GM23338 (cell line): ENCODE measurements at regions not wholly inside any gene's neighbourhood (a gene's known extent, or its start where the extent isn't known, plus 50 kb on each side); places are given as distances from the start of the nearest gene placed in this dataset.

ENCODE experiments used
- CREB1 ChIP-seq: fragments of 250-450 bp; sonication (Bioruptor Pico); IDR thresholded peaks from 2 replicates; pipeline ENCODE4 v1.5.0; 2020; ENCODE audit warnings: low read depth, mild to moderate bottlenecking, moderate library complexity
- EZH2 ChIP-seq: fragments of 200-600 bp; sonication (generic); IDR thresholded peaks from one replicate; pipeline ENCODE4 v1.8.0; 2017; ENCODE audit warnings: antibody characterized with exemption, mild to moderate bottlenecking, low read depth; ENCODE audit not compliant: unreplicated experiment
- EZH2phosphoT487 ChIP-seq: fragments of 200-600 bp; sonication (generic); IDR thresholded peaks from one replicate; pipeline ENCODE4 v1.8.1; 2018; ENCODE audit warnings: antibody characterized with exemption; ENCODE audit not compliant: unreplicated experiment
- JUNB ChIP-seq: IDR thresholded peaks from one replicate; pipeline ENCODE4 v1.6.1; 2016; ENCODE audit warnings: antibody characterized with exemption; ENCODE audit not compliant: unreplicated experiment
- REST ChIP-seq: IDR thresholded peaks from one replicate; pipeline ENCODE4 v1.6.1; 2018; ENCODE audit warnings: antibody characterized with exemption; ENCODE audit not compliant: unreplicated experiment
- ZNF331 ChIP-seq: fragments of 250-450 bp; sonication (Bioruptor Pico); IDR thresholded peaks from 2 replicates; pipeline ENCODE4 v1.5.0; 2020; ENCODE audit warnings: low read depth, mild to moderate bottlenecking, moderate library complexity
- TF ChIP-seq, protein P1 (sequence below): fragments of 250-450 bp; sonication (Bioruptor Pico); IDR thresholded peaks from 2 replicates; pipeline ENCODE4 v1.5.0; 2020; ENCODE audit warnings: mild to moderate bottlenecking, moderate library complexity
- TF ChIP-seq, protein P2 (sequence below): IDR thresholded peaks from 2 replicates; pipeline ENCODE4 v1.6.1; 2016; ENCODE audit warnings: antibody characterized with exemption

GRCh38 chr5:175001311-175001710, 276.9 kb downstream of the MSX2 start (continued):
- TF ChIP-seq, protein P1, sequence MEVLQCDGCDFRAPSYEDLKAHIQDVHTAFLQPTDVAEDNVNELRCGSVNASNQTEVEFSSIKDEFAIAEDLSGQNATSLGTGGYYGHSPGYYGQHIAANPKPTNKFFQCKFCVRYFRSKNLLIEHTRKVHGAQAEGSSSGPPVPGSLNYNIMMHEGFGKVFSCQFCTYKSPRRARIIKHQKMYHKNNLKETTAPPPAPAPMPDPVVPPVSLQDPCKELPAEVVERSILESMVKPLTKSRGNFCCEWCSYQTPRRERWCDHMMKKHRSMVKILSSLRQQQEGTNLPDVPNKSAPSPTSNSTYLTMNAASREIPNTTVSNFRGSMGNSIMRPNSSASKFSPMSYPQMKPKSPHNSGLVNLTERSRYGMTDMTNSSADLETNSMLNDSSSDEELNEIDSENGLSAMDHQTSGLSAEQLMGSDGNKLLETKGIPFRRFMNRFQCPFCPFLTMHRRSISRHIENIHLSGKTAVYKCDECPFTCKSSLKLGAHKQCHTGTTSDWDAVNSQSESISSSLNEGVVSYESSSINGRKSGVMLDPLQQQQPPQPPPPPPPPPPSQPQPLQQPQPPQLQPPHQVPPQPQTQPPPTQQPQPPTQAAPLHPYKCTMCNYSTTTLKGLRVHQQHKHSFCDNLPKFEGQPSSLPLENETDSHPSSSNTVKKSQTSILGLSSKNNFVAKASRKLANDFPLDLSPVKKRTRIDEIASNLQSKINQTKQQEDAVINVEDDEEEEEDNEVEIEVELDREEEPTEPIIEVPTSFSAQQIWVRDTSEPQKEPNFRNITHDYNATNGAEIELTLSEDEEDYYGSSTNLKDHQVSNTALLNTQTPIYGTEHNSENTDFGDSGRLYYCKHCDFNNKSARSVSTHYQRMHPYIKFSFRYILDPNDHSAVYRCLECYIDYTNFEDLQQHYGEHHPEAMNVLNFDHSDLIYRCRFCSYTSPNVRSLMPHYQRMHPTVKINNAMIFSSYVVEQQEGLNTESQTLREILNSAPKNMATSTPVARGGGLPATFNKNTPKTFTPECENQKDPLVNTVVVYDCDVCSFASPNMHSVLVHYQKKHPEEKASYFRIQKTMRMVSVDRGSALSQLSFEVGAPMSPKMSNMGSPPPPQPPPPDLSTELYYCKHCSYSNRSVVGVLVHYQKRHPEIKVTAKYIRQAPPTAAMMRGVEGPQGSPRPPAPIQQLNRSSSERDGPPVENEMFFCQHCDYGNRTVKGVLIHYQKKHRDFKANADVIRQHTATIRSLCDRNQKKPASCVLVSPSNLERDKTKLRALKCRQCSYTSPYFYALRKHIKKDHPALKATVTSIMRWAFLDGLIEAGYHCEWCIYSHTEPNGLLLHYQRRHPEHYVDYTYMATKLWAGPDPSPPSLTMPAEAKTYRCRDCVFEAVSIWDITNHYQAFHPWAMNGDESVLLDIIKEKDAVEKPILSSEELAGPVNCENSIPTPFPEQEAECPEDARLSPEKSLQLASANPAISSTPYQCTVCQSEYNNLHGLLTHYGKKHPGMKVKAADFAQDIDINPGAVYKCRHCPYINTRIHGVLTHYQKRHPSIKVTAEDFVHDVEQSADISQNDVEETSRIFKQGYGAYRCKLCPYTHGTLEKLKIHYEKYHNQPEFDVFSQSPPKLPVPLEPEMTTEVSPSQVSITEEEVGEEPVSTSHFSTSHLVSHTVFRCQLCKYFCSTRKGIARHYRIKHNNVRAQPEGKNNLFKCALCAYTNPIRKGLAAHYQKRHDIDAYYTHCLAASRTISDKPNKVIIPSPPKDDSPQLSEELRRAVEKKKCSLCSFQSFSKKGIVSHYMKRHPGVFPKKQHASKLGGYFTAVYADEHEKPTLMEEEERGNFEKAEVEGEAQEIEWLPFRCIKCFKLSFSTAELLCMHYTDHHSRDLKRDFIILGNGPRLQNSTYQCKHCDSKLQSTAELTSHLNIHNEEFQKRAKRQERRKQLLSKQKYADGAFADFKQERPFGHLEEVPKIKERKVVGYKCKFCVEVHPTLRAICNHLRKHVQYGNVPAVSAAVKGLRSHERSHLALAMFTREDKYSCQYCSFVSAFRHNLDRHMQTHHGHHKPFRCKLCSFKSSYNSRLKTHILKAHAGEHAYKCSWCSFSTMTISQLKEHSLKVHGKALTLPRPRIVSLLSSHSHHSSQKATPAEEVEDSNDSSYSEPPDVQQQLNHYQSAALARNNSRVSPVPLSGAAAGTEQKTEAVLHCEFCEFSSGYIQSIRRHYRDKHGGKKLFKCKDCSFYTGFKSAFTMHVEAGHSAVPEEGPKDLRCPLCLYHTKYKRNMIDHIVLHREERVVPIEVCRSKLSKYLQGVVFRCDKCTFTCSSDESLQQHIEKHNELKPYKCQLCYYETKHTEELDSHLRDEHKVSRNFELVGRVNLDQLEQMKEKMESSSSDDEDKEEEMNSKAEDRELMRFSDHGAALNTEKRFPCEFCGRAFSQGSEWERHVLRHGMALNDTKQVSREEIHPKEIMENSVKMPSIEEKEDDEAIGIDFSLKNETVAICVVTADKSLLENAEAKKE (CRISPR knock-in tag), result no peak
- TF ChIP-seq CREB1 (CRISPR knock-in tag) (no peak), EZH2 (no peak), EZH2phosphoT487 (no peak), JUNB (no peak), REST (no peak), ZNF331 (CRISPR knock-in tag) (no peak)
- TF ChIP-seq, protein P2, sequence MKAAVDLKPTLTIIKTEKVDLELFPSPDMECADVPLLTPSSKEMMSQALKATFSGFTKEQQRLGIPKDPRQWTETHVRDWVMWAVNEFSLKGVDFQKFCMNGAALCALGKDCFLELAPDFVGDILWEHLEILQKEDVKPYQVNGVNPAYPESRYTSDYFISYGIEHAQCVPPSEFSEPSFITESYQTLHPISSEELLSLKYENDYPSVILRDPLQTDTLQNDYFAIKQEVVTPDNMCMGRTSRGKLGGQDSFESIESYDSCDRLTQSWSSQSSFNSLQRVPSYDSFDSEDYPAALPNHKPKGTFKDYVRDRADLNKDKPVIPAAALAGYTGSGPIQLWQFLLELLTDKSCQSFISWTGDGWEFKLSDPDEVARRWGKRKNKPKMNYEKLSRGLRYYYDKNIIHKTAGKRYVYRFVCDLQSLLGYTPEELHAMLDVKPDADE, result no peak
